ENCODE measurements at regions not wholly inside any gene's neighbourhood (a gene's known extent, or its start where the extent isn't known, plus 50 kb on each side); places are given as distances from the start of the nearest gene placed in this dataset.
A peak's percentile ranks its signal among the peaks of the same experiment; 100 is the strongest.

DNA sequence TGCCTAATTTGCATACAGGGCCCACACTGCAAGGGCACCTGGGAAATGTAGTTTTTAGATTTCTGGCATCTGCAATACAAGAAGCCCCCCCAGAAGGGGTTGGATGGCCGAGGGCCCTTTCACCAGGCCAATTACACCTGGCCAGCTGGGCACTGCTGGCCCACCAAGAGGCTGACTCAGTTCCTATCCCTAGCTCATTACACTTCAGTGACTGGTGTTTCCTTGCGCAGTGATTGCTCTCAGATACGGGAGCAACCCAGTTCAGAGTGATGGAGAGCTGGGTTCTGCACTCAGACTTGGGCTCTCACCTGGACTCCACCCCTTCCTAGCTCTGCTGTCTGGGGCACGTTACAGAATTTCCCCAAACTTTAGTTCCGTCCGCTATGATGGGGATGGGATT lies 81.1 kb upstream of the SHANK2 start:
- H3K36me3 ChIP-seq (ENCODE audit: control insufficient read depth, insufficient read depth, low read length) = no peaks in the 10 kb centered on the region
- no peak for ATAC-seq
- in situ Hi-C loops (cut with MboI) = no loop called here

GRCh38 chr11:71332447-71332846 lies 80.1 kb upstream of the SHANK2 start:
- 0% methylated on average over 5 of the region's 5 CpGs for WGBS (ENCODE audit: insufficient coverage, low coverage, missing lambda C conversion rate)
- TF ChIP-seq CREM (IDR thresholded peaks at IDR 0.05; ENCODE audit: low read depth) = no peak
- TF ChIP-seq ZBTB11 (CRISPR knock-in tag; IDR thresholded peaks at IDR 0.05) = no peak
- TF ChIP-seq PRMT5 (CRISPR knock-in tag; IDR thresholded peaks at IDR 0.05) = no peak
- TF ChIP-seq NFATC3 (IDR thresholded peaks at IDR 0.05) = no peak
- TF ChIP-seq CHD1 (IDR thresholded peaks at IDR 0.05; ENCODE audit: low read length) = no peak
- TF ChIP-seq HSF4 (CRISPR knock-in tag; IDR thresholded peaks at IDR 0.05; ENCODE audit: borderline replicate concordance) = no peak
- TF ChIP-seq PHF20 (IDR thresholded peaks at IDR 0.05; ENCODE audit: partially characterized antibody) = no peak
- H3K4me1 ChIP-seq (replicated peaks in 1 of 2; ENCODE audit: control insufficient read depth in 2 of 2, insufficient read depth in 2 of 2, low read length in 2 of 2) = no peaks in the 10 kb centered on the region

More for the DNA sequence above, 81.1 kb upstream of the SHANK2 start:
- DNase-seq (ENCODE audit: extremely low read depth in 1 of 4, low spot score in 3 of 4) (no peak), FAIRE-seq (no peak)
- intact Hi-C loops (cut with micrococcal nuclease) = no loop called here
- WGBS (ENCODE audit: insufficient coverage, low coverage, missing lambda C conversion rate) = 9% methylated on average over 6 of the region's 6 CpGs
- no peaks in the 10 kb centered on the region for H3K79me2 ChIP-seq (ENCODE audit: control insufficient read depth, insufficient read depth, low read length)
- CTCF ChIA-PET (ENCODE audit: low intra/inter-chr PET ratio) = no interaction called here
- POLR2A ChIA-PET = no interaction called here
- no peaks in the 10 kb centered on the region for H3K9me3 ChIP-seq (replicated peaks; ENCODE audit: control insufficient read depth, insufficient read depth, low read depth, low read length)
- H3K27ac ChIP-seq (ENCODE audit: extremely low read depth, low read depth, low read length) = no peak overlapping the region
- BruUV-seq (replicated peaks) = no TSS peak
- no peak overlapping the region for H3K9ac ChIP-seq (ENCODE audit: insufficient read depth in 1 of 2, low read depth in 2 of 2, low read length in 2 of 2)
- no peaks in the 10 kb centered on the region for H4K20me1 ChIP-seq (replicated peaks; ENCODE audit: control insufficient read depth, insufficient read depth, low read length)
- H3K4me3 ChIP-seq = no peak overlapping the region
- H3K27me3 ChIP-seq (ENCODE audit: control insufficient read depth in 2 of 2, insufficient read depth in 2 of 2, low read length in 2 of 2) = no peaks in the 10 kb centered on the region; a peak in 2 of 5 replicates
- 0 out of 2 replicates have a peak, but pooled peaks have one; percentile 11 for TF ChIP-seq SOX6 (IDR thresholded peaks at IDR 0.05)
- no peak for TF ChIP-seq CTBP1 (IDR thresholded peaks at IDR 0.05; ENCODE audit: borderline replicate concordance)
- no peaks in the 10 kb centered on the region for H3K9me1 ChIP-seq (ENCODE audit: control insufficient read depth, insufficient read depth, low read length)
- no peak overlapping the region for H2AFZ ChIP-seq (ENCODE audit: low read depth, low read length)
- no peak overlapping the region for H3K4me2 ChIP-seq (ENCODE audit: insufficient read depth, low read length)
- no peaks in the 10 kb centered on the region for H3K4me1 ChIP-seq (replicated peaks in 1 of 2; ENCODE audit: control insufficient read depth in 2 of 2, insufficient read depth in 2 of 2, low read length in 2 of 2)

More at GRCh38 chr11:71332447-71332846, 80.1 kb upstream of the SHANK2 start:
- FAIRE-seq = no peak
- no peak for DNase-seq (ENCODE audit: extremely low read depth in 1 of 4, low spot score in 3 of 4)
- Histone ChIP-seq H2AFZ (ENCODE audit: low read depth, low read length) (no peak overlapping the region), H3K4me3 (no peak overlapping the region), H4K20me1 (replicated peaks; ENCODE audit: control insufficient read depth, insufficient read depth, low read length) (no peaks in the 10 kb centered on the region), H3K9me3 (replicated peaks; ENCODE audit: control insufficient read depth, insufficient read depth, low read depth, low read length) (no peaks in the 10 kb centered on the region), H3K36me3 (ENCODE audit: control insufficient read depth, insufficient read depth, low read length) (no peaks in the 10 kb centered on the region), H3K9ac (ENCODE audit: insufficient read depth in 1 of 2, low read depth in 2 of 2, low read length in 2 of 2) (no peak overlapping the region), H3K27me3 (ENCODE audit: control insufficient read depth in 2 of 2, insufficient read depth in 2 of 2, low read length in 2 of 2) (peaks cover 0 to 4% of the 10 kb centered on the region in 2 experiments; a peak in 2 of 5 replicates), H3K27ac (ENCODE audit: extremely low read depth, low read depth, low read length) (no peak overlapping the region), H3K79me2 (ENCODE audit: control insufficient read depth, insufficient read depth, low read length) (no peaks in the 10 kb centered on the region), H3K4me2 (ENCODE audit: insufficient read depth, low read length) (no peak overlapping the region), H3K9me1 (ENCODE audit: control insufficient read depth, insufficient read depth, low read length) (no peaks in the 10 kb centered on the region)
- intact Hi-C loops (cut with micrococcal nuclease) = no loop called here
- ChIA-PET CTCF (ENCODE audit: low intra/inter-chr PET ratio) (no interaction called here), POLR2A (no interaction called here)
- ATAC-seq = no peak
- BruUV-seq (replicated peaks) = no TSS peak
- in situ Hi-C loops (cut with MboI) = no loop called here
